ENCODE measurements at regions not wholly inside any gene's neighbourhood (a gene's known extent, or its start where the extent isn't known, plus 50 kb on each side); places are given as distances from the start of the nearest gene placed in this dataset.
"Not testable (repeated sequence)": the region's sequence is repeated elsewhere in the genome, so short reads cannot be mapped to it uniquely, and the experiment has no call there.

DNA sequence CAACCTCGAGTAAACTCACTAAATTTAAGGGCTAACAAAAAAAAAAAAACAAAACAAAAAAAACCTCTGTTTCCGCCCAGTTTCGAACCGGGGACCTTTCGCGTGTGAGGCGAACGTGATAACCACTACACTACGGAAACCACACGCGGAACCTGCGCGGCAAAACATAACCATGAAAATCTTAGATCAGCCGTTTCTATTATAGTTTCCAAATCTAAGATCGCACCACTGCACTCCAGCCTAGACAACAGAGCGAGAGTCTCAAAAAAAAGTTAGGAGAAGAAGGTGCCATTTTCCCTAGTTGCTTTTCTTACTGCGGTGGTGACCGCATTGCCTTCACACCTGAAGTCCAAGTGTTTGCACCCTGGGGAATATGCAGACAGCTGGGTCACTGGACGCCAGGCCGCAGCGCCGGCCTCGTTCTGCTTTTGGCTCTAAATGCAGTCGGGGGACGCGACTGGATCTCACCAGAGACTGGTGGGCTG lies 167.8 kb downstream of the FAM72C start:
- H3K4me3 ChIP-seq (ENCODE audit: low read length): peak overlapping the region; percentile 86
- not testable (repeated sequence) for H3K36me3 ChIP-seq (ENCODE audit: control insufficient read depth, insufficient read depth, low read length); H3K9me3 Mint-ChIP-seq; H3K9me3 ChIP-seq (ENCODE audit: control insufficient read depth, low read length); H3K27me3 Mint-ChIP-seq (ENCODE audit: insufficient read depth); H3K27me3 ChIP-seq (ENCODE audit: control insufficient read depth, insufficient read depth, low read length, poor library complexity, severe bottlenecking); H3K4me1 ChIP-seq (ENCODE audit: control insufficient read depth, insufficient read depth, low read length); H3K4me1 Mint-ChIP-seq; H3K27ac ChIP-seq (ENCODE audit: low read depth, low read length); H3K36me3 Mint-ChIP-seq (ENCODE audit: low read depth); H3K27ac Mint-ChIP-seq; H3K9ac ChIP-seq (ENCODE audit: extremely low read depth, low read length, poor library complexity, severe bottlenecking)
- DNase-seq: peak; percentile 41
- 0 to 1% methylated on average over 8 to 26 of the region's 26 CpGs for WGBS, 2 experiments (ENCODE audit: insufficient coverage in 1 of 2, insufficient read length in 1 of 2)
- H3K4me3 Mint-ChIP-seq: peak overlapping the region; percentile 67

DNA sequence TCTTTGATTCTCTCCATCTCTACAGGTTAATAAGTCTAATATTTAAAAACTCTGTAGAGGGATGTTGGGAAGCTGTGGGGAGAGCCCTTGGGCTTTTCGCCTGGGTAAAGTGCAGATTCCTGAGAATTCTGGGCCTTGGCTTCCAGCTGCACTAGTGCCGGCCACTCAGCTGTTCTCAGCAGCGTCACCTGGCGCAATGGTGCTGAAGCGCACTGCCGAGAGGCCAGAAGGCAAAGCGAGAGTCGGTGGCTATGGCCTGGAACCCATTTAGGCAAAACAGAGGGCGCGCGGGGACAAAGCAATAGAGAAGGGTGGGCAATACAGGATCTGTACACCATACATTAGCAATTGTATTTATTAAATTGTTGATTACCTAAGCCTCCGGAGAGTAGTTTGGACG lies 168.7 kb downstream of the FAM72C start:
- not testable (repeated sequence) for H3K4me1 ChIP-seq (ENCODE audit: control insufficient read depth, insufficient read depth, low read length); H3K9ac ChIP-seq (ENCODE audit: extremely low read depth, low read length, poor library complexity, severe bottlenecking); H3K9me3 ChIP-seq (ENCODE audit: control insufficient read depth, low read length); H3K27me3 ChIP-seq (ENCODE audit: control insufficient read depth, insufficient read depth, low read length, poor library complexity, severe bottlenecking); H3K4me1 Mint-ChIP-seq; H3K9me3 Mint-ChIP-seq; H3K27ac Mint-ChIP-seq; H3K27me3 Mint-ChIP-seq (ENCODE audit: insufficient read depth); H3K4me3 Mint-ChIP-seq; H3K27ac ChIP-seq (ENCODE audit: low read depth, low read length); DNase-seq; H3K4me3 ChIP-seq (ENCODE audit: low read length); H3K36me3 ChIP-seq (ENCODE audit: control insufficient read depth, insufficient read depth, low read length); H3K36me3 Mint-ChIP-seq (ENCODE audit: low read depth)
- no CpG with 5 or more reads among the region's 13 CpGs for WGBS, 2 experiments (ENCODE audit: insufficient coverage in 1 of 2, insufficient read length in 1 of 2)

DNA sequence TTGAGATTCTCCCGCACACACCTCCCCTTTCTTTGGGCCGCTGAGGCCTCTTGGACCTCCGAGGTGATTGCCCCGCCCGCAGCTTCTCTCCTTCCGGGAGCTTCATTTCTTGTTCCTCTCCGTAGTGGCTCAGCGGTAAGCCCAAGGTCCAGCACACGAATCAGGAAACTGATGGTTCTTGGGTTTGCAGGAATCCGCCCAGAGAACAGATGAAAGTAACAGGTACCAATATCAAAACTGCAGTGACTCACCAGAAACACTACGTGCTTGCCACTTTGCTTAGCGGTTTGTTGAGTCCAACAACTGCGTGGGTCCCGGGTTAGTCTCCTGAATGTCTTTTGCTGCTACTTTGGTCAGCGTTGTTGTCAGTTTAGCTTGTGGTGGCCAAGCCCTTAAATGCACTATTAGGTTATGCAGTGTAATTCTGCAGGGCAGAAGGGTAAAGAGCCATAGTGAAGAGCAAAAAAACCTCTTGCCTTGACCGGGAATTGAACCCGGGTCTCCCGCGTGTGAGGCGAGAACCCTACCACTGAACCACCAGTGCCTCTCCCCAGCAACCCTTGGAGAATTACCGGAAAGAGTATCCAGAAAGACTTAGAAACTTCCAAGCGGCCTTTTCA lies 172.1 kb downstream of the FAM72C start:
- not testable (repeated sequence) for H3K4me3 Mint-ChIP-seq; H3K36me3 Mint-ChIP-seq (ENCODE audit: low read depth)

DNA sequence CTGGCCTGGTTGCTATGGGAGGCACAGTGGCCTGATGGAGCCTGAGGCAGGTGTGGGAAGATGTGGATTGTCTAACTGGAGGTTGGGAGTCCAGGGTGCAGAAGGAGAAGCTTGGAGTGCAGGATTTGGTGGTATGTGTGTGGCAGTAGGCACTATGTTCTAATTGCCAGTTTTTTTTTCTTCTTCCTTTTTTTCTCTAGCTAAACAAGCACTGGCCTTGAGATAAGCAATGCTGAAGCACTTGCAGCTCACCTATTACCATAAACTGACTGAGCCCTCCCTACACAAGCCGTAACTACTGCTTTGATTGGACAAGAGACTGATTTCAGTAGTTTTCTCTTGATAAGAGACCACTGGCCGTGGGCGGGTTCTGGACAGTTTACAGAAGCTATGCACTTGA lies 175.4 kb downstream of the FAM72C start:
- WGBS, 2 experiments (ENCODE audit: insufficient coverage in 1 of 2, insufficient read length in 1 of 2): no CpG with 5 or more reads among the region's 3 CpGs
- H3K9me3 Mint-ChIP-seq: not testable (repeated sequence)

More for the DNA sequence above, 172.1 kb downstream of the FAM72C start:
- no CpG with 5 or more reads among the region's 22 CpGs for WGBS, 2 experiments (ENCODE audit: insufficient coverage in 1 of 2, insufficient read length in 1 of 2)
- not testable (repeated sequence) for H3K27ac Mint-ChIP-seq; H3K9me3 Mint-ChIP-seq; H3K27ac ChIP-seq (ENCODE audit: low read depth, low read length); H3K4me1 ChIP-seq (ENCODE audit: control insufficient read depth, insufficient read depth, low read length); H3K4me3 ChIP-seq (ENCODE audit: low read length); H3K9me3 ChIP-seq (ENCODE audit: control insufficient read depth, low read length); H3K9ac ChIP-seq (ENCODE audit: extremely low read depth, low read length, poor library complexity, severe bottlenecking); H3K27me3 ChIP-seq (ENCODE audit: control insufficient read depth, insufficient read depth, low read length, poor library complexity, severe bottlenecking); DNase-seq; H3K4me1 Mint-ChIP-seq; H3K27me3 Mint-ChIP-seq (ENCODE audit: insufficient read depth); H3K36me3 ChIP-seq (ENCODE audit: control insufficient read depth, insufficient read depth, low read length)

DNA sequence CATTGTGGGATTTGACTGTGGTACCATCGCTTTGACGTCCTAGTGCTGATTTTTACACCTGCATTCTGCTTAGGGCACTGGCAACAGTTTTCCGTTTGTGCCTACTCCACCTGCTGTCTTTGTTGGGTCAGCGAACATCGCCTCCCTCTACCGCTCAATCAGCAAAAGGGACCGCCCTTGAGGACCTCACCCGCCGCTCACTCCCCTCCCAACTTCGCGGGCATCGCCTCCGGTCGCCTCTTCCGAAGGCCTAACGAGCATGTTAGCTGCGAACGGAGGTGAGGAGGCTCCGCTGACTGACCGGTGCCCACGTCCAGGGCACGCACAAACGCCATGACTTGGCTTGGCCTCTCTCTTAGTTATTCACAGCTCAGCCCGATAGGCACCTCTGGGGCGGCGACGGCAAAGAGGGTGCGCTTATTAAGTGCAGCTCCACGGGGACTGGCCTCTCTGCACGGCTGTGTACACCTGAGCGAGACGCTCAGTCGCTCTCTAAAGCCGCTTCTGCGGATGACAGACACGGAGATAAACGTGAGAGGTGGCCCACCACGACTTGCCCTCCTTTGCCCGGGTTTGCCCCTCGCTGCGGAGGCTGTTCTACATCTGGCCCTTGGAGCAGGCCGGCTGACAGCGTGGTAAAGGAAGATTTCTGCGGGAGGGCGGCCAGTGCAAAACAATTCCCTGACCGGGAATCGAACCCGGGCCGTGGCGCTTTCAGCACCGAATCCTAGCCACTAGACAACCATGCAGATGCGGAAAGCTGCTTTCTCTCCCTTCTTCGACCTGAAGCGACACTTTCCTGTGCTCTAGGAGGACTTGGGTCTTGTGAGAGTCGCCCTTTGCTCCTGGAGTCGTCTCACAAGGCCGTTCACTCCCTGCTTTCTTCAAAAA lies 179.5 kb downstream of the FAM72C start:
- not testable (repeated sequence) for H3K36me3 Mint-ChIP-seq (ENCODE audit: low read depth); H3K27ac Mint-ChIP-seq; H3K4me3 ChIP-seq (ENCODE audit: low read length); H3K4me1 ChIP-seq (ENCODE audit: control insufficient read depth, insufficient read depth, low read length); H3K4me1 Mint-ChIP-seq; H3K27me3 ChIP-seq (ENCODE audit: control insufficient read depth, insufficient read depth, low read length, poor library complexity, severe bottlenecking); H3K27me3 Mint-ChIP-seq (ENCODE audit: insufficient read depth); H3K9ac ChIP-seq (ENCODE audit: extremely low read depth, low read length, poor library complexity, severe bottlenecking); H3K9me3 ChIP-seq (ENCODE audit: control insufficient read depth, low read length); H3K27ac ChIP-seq (ENCODE audit: low read depth, low read length); H3K9me3 Mint-ChIP-seq; H3K4me3 Mint-ChIP-seq; H3K36me3 ChIP-seq (ENCODE audit: control insufficient read depth, insufficient read depth, low read length); DNase-seq
- WGBS, 2 experiments (ENCODE audit: insufficient coverage in 1 of 2, insufficient read length in 1 of 2): no CpG with 5 or more reads among the region's 57 CpGs

More for the DNA sequence above, 175.4 kb downstream of the FAM72C start:
- not testable (repeated sequence) for H3K4me1 ChIP-seq (ENCODE audit: control insufficient read depth, insufficient read depth, low read length); DNase-seq; H3K9ac ChIP-seq (ENCODE audit: extremely low read depth, low read length, poor library complexity, severe bottlenecking); H3K36me3 Mint-ChIP-seq (ENCODE audit: low read depth); H3K27me3 ChIP-seq (ENCODE audit: control insufficient read depth, insufficient read depth, low read length, poor library complexity, severe bottlenecking); H3K27ac Mint-ChIP-seq; H3K4me1 Mint-ChIP-seq; H3K27me3 Mint-ChIP-seq (ENCODE audit: insufficient read depth); H3K9me3 ChIP-seq (ENCODE audit: control insufficient read depth, low read length); H3K27ac ChIP-seq (ENCODE audit: low read depth, low read length); H3K4me3 ChIP-seq (ENCODE audit: low read length); H3K4me3 Mint-ChIP-seq; H3K36me3 ChIP-seq (ENCODE audit: control insufficient read depth, insufficient read depth, low read length)

DNA sequence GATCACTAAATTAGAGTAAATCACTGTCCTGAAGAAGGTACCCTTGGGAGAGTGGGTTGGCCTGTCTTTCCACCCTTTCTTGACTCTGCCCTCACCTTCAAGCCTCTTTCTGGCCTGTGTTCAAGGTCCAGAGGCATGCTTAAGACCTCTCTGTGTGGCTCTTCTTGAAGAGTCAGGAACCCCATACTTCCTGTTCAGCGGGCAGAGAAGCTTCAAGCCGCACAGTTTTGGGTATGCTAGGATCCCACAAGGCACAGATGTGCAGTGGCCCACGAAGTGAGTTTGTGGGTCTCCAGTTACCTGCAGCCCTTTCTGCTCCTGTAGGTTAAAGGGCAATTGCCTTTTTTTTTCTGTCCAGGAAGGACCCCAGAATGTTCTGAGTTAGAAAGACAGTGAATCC lies 185.4 kb downstream of the FAM72C start:
- not testable (repeated sequence) for H3K4me3 ChIP-seq (ENCODE audit: low read length); H3K27me3 ChIP-seq (ENCODE audit: control insufficient read depth, insufficient read depth, low read length, poor library complexity, severe bottlenecking); DNase-seq; H3K27me3 Mint-ChIP-seq (ENCODE audit: insufficient read depth); H3K9me3 ChIP-seq (ENCODE audit: control insufficient read depth, low read length); H3K36me3 ChIP-seq (ENCODE audit: control insufficient read depth, insufficient read depth, low read length); H3K4me3 Mint-ChIP-seq; H3K9me3 Mint-ChIP-seq; H3K9ac ChIP-seq (ENCODE audit: extremely low read depth, low read length, poor library complexity, severe bottlenecking); H3K4me1 Mint-ChIP-seq; H3K27ac Mint-ChIP-seq; H3K27ac ChIP-seq (ENCODE audit: low read depth, low read length); H3K4me1 ChIP-seq (ENCODE audit: control insufficient read depth, insufficient read depth, low read length); H3K36me3 Mint-ChIP-seq (ENCODE audit: low read depth)
- no CpG with 5 or more reads among the region's 3 CpGs for WGBS, 2 experiments (ENCODE audit: insufficient coverage in 1 of 2, insufficient read length in 1 of 2)

DNA sequence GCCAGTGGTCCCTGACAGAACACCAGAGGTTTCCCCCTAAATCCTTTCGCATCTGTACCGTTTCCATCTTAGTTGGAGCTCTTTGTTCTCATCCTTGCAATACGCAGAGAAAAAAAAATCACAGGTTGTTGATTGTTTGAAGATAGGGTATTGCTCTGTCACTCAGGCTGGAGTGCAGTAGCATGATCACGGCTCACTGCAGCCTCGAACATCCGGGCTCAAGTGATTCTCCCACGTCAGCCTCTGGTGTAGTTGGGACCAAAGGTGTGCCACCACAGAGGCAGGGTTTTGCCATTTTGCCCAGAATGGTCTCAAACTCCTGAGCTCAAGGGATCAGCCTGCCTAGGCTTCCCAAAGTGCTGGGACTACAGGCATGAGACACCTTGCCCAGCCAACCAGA lies 185.9 kb downstream of the FAM72C start:
- no CpG with 5 or more reads among the region's 7 CpGs for WGBS, 2 experiments (ENCODE audit: insufficient coverage in 1 of 2, insufficient read length in 1 of 2)
- DNase-seq; H3K4me1 Mint-ChIP-seq; H3K9me3 ChIP-seq (ENCODE audit: control insufficient read depth, low read length); H3K4me1 ChIP-seq (ENCODE audit: control insufficient read depth, insufficient read depth, low read length); H3K27ac ChIP-seq (ENCODE audit: low read depth, low read length); H3K36me3 ChIP-seq (ENCODE audit: control insufficient read depth, insufficient read depth, low read length); H3K9me3 Mint-ChIP-seq; H3K27ac Mint-ChIP-seq; H3K9ac ChIP-seq (ENCODE audit: extremely low read depth, low read length, poor library complexity, severe bottlenecking); H3K27me3 Mint-ChIP-seq (ENCODE audit: insufficient read depth); H3K27me3 ChIP-seq (ENCODE audit: control insufficient read depth, insufficient read depth, low read length, poor library complexity, severe bottlenecking); H3K4me3 Mint-ChIP-seq; H3K4me3 ChIP-seq (ENCODE audit: low read length); H3K36me3 Mint-ChIP-seq (ENCODE audit: low read depth): not testable (repeated sequence)
